GM12864 (cell line): ENCODE measurements at regions not wholly inside any gene's neighbourhood (a gene's known extent, or its start where the extent isn't known, plus 50 kb on each side); places are given as distances from the start of the nearest gene placed in this dataset.

ENCODE experiments used
- DNase-seq: peaks from one replicate; pipeline ENCODE4 v3.0.0-alpha.2; 2011; ENCODE audit warnings: low read depth
- H3K4me3 ChIP-seq: 2 replicates; pipeline ENCODE4 v1.5.1; 2011; ENCODE audit warnings: mild to moderate bottlenecking, low read depth, low read length, control low read depth
- TF ChIP-seq, protein P1 (sequence below): IDR thresholded peaks from 2 replicates; pipeline ENCODE4 v1.5.1; 2011; ENCODE audit warnings: low read depth, mild to moderate bottlenecking, moderate library complexity, low read length, control low read depth, inconsistent platforms; ENCODE audit errors: missing control alignments

DNA sequence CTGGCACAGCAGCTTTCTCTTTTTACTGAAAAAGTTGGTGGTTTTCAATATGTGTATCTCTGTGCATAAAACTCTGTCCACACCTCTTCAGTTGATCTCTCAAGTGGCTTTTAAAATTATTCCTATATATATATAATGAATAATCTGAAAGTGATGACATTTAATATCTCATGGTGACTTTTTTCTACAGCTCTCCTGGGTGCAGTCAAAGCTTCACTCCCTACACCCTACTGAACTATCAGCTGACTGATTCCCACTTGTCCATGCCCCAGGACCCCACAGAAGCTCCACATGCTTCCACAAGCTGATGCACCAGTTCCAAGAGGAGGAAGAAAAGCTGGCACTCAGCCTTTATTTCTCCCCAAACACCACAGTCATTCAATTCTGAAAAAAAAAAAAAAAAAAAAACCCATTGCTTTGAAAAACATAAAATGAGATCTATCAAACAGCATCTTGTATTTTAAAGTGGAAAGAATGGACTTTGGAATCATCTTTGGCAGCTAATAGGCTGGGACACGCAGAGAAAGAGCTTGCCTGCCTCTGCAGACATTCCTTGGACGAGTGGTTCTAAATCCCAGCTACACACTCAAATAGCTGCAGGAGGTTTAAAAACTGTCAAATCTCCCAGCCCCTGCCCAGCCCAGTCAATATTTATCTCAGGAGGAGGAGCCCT lies 75.3 kb upstream of the GDF10 start:
- DNase-seq = no peak
- TF ChIP-seq, protein P1, sequence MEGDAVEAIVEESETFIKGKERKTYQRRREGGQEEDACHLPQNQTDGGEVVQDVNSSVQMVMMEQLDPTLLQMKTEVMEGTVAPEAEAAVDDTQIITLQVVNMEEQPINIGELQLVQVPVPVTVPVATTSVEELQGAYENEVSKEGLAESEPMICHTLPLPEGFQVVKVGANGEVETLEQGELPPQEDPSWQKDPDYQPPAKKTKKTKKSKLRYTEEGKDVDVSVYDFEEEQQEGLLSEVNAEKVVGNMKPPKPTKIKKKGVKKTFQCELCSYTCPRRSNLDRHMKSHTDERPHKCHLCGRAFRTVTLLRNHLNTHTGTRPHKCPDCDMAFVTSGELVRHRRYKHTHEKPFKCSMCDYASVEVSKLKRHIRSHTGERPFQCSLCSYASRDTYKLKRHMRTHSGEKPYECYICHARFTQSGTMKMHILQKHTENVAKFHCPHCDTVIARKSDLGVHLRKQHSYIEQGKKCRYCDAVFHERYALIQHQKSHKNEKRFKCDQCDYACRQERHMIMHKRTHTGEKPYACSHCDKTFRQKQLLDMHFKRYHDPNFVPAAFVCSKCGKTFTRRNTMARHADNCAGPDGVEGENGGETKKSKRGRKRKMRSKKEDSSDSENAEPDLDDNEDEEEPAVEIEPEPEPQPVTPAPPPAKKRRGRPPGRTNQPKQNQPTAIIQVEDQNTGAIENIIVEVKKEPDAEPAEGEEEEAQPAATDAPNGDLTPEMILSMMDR = no peak
- no peak overlapping the region for H3K4me3 ChIP-seq

GRCh38 chr10:47225219-47225927 lies 74.6 kb upstream of the GDF10 start:
- TF ChIP-seq, protein P1 = no peak

GRCh38 chr10:47225928-47226645 lies 73.9 kb upstream of the GDF10 start:
- TF ChIP-seq, protein P1 = no peak
- no peak overlapping the region for H3K4me3 ChIP-seq
- no peak for DNase-seq

More at GRCh38 chr10:47225219-47225927, 74.6 kb upstream of the GDF10 start:
- no peak for DNase-seq
- no peak overlapping the region for H3K4me3 ChIP-seq

DNA sequence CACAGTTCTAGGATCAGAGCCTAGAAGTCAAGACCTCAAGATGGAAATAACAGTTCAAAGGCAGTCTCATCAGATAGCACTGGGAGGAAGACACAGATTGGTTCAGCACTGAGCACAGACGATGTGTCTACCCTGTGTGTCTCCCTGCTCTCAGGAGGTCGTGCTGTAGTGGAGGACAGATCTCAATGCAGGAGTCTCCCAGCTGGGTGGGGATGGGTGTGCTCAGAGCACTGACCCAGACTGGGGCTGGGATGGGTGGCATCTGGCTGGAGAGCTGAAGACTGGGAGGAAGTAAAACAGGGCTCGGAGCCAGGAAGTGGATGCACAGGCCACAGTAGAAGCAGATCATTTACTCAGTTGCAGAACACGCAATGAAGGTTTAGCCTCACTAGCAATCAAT lies 69.5 kb upstream of the GDF10 start:
- DNase-seq = no peak
- TF ChIP-seq, protein P1 = no peak
- no peak overlapping the region for H3K4me3 ChIP-seq

GRCh38 chr10:47230957-47231356 lies 69.0 kb upstream of the GDF10 start:
- no peak for DNase-seq
- H3K4me3 ChIP-seq = no peak overlapping the region
- TF ChIP-seq, protein P1 = no peak

DNA sequence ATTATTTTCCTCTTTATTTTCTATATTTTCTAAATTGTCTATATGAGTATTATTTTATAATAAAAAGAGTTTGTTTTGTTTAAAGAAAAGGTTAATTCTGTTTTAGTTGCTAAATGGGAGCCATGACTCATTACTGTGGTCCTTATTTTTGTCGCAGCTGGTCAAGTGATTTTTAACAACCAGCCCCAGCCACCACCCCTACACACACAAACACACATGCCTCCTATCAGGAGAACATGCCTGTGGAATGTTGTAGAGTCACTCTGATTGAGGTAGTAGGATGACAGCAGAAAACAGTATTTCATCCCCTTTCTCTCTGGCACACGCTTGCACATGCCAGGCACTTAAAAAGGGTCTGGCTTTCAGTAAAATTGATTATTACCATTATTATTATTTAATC lies 68.6 kb upstream of the GDF10 start:
- no peak for DNase-seq
- TF ChIP-seq, protein P1 = no peak
- H3K4me3 ChIP-seq = no peak overlapping the region
